HG03175 (cell line): ENCODE measurements at regions not wholly inside any gene's neighbourhood (a gene's known extent, or its start where the extent isn't known, plus 50 kb on each side); places are given as distances from the start of the nearest gene placed in this dataset.
"Not testable (repeated sequence)": the region's sequence is repeated elsewhere in the genome, so short reads cannot be mapped to it uniquely, and the experiment has no call there.

Experiments used
- ATAC-seq: cut with Tn5 transposase; IDR thresholded peaks from one replicate; pipeline ENCODE4 v1.9.1; 2021; ENCODE audit warnings: mild to moderate bottlenecking, moderate library complexity; ENCODE audit not compliant: unreplicated experiment

DNA sequence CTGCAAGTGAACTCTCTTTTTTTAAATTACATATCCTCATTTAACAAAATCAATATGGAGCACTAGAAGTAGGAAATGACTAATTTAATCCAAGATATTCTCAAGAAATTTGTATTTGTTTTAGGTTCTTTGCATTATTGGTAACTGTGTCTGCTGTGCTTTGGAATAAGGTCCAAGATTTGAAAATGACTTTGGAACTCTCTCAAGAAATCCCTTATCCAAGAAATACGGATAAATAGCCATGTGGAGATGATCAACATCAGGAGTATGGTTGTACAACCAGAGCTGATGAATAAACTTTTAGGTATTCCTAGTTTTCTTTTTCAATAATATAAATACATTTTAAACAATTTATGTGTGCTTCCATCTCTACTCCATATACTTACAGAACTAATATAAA is 279.9 kb upstream of the SEMA3C start:
- ATAC-seq, result no peak

DNA sequence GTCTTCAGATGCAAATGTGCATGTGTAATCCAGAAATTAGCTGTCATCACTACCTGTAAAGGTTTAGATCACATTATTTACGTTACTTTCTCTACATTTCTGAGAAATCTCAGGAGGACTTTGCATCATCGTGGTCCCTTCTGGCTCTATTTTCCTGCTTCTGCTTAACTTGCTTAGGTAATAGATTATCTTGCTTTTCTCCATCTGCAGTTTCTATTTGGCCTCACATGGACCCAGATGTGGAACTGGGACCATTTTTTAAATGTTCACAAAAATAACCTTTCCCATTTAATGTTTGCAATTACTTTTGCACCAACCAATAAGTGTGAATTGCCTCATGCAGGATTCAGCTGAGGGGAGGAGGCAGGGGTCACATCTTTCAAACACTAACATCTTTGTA is 278.4 kb upstream of the SEMA3C start:
- ATAC-seq, result no peak

DNA sequence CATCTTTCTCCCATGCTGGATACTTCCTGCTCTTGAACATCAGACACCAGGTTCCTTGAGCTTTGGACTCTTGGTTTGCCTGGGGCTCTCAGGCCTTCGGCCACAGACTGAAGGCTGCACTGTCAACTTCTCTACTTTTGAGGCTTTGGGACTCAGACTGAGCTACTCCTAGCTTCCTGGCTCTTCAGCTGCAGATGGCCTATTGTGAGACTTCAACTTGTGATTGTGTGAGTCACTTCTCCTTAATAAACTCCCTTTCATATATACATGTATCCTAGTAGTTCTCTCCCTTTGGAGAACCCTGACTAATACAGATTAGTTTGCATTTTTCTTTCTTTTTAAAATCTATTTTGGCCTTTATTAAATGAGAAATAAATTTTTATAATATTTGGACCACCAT is 276.2 kb upstream of the SEMA3C start:
- no peak for ATAC-seq

DNA sequence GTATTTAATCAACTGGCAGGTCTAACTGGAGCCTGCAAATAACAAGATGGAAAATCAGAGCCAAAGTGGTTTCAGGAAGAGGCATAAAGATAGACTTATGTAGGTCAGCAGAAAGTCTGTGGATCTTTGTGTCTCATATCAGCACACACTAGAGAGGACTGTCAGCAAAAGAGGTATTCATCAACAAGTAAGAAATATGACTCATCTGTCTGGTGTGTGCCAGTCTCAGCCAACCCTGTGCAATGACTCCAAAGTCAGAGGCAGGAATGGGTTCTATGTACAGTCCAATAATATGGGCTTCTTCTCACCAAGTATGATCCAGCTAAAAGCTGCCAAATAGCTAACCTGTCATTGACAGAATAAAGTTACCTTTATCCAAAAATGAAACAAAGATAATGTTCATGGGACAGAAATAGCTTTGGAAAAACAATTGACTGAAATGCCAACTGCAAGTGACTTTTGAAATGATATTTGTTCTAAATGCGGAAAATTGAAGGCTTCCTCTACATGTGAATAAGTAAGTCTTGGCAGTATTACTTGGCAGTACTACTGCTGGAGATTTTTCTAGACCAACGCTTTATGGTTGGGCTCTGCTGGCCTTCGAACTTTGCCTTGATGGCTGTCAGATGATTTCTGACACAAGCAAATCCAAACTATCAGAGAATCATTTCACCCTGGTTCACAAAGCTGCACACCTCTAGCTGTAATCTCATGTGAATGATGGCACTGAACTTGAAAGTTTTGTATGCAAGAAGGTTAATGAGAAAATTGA is 272.3 kb upstream of the SEMA3C start:
- ATAC-seq, result no peak

DNA sequence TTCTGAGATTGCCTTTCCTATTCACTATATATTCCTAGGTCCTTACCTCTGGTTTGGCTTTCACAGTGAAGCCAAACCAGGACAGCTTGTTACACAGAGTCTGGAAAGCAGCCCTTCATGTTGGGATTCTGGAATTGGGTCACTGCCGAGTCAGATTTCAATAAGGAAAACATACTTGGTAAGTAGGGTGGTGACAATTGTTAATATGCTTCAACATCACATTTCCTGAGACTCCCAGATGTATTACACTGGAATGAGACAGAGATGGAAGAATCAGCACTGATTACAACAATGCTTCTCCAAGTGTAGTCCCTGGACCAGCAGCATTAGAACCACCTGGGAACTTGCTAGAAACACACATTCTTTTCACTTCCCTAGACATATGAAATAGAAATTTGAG is 268.9 kb upstream of the SEMA3C start:
- no peak for ATAC-seq

DNA sequence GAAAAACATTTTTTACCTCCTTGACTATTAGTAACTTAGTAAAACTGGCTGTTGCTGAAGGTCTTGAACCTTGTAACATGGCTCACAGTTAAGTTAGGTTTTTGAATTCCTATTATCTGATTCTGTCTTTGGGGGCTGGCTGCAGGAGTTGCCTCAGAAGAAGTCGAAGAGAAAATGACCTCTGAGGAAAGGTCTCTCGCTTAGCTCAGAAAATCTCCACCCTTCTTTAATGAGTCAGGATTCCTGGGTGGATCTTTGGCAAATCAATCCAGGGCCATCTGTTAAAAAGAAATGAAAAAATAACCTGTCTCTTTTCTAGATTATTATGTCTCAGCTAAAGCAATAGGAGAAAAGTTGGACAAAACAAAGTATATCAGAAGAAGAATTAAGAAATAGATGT is 267.8 kb upstream of the SEMA3C start:
- no peak for ATAC-seq

DNA sequence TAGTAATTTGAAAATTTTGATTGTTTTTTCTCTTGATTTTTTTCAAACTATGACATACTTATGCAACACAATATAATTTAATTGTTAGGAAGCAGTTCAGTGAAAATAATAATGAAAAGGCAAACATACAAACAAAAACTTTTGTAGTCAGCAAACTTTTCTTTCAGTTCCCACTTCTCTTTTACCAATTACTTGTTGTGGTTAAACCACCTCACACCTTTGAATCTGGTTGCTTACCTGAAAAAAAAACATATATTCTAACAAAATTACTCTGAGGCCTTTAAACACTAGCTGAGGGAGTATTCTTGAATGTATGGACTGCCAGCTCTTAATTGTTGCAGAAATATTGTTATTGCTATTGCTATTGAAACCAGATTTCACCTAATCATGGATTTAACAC is 266.2 kb upstream of the SEMA3C start:
- no peak for ATAC-seq

DNA sequence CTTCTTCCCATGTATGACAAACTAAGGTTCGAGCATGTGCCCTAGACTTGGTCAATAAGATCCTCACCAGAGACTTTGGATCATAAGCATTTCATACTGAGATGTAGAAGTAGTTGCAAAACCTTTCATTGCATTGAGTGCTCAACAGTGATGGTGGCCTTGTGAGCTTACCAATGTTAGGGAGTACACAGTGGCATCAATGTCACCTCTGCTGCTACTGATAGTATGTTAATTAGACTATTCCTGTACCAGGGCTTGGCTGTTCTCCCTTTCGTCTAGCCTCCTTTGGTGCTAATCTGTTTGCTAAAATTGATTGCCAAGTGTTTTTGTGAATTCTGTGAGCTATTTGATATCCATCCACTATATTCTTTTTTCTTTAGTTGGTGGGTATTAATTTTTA is 264.5 kb upstream of the SEMA3C start:
- no peak for ATAC-seq

DNA sequence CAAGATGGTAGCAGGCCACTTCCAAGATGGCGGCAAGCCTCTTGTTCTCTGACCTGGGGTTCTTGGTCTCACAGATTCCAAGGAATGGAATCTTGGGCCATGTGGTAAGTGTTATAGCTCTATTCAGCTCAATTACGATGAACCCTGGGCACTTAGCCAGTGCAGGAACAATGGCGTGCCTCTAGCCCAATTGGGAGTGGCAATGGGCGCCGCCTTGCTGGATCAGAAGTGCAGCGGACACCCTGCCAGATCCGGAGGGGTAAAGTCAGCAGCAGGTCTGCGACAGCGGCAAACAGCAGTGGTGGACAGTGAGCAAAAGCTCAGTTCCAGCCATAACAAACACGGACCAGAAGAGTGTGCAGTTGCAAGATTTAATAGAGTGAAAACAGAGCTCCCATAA is 263.2 kb upstream of the SEMA3C start:
- ATAC-seq, result not testable (repeated sequence)

DNA sequence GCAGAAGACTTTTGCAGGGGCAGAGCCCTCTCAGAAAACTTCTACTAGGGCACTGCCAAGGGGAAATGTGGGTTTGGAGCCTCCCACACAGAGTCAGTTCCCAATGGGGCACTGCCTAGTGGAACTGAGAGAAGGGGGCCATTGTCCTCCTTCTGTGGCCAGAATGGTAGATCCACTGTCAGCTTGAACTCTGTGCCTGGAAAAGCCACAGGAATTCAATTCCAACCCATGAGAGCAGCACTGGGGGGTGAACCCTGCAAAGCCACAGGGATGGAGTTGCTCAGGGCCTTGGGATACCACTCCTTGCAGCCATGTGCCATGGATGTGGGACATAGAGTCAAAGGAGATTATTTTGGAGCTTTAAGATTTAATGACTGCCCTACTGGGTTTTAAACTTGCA is 262.2 kb upstream of the SEMA3C start:
- ATAC-seq, result no peak

DNA sequence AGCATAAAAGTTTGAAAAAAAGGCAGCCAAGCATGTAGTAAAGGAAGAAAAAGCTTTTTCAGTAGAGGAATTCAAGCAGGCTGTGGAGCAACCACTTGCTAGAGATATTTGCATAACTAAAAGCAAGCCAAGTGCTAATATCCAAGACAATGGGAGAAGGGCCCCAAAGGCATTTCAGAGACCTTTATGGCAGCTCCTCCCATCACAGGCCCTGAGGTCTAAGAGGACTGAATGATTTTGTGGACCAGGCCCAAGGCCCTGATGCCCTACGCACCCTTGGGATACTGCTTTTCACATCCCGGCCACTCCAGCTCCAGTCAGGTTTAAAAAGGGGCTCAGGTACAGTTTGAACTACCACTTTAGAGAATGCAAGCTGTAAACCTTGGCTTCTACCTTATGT is 261.7 kb upstream of the SEMA3C start:
- ATAC-seq, result no peak

DNA sequence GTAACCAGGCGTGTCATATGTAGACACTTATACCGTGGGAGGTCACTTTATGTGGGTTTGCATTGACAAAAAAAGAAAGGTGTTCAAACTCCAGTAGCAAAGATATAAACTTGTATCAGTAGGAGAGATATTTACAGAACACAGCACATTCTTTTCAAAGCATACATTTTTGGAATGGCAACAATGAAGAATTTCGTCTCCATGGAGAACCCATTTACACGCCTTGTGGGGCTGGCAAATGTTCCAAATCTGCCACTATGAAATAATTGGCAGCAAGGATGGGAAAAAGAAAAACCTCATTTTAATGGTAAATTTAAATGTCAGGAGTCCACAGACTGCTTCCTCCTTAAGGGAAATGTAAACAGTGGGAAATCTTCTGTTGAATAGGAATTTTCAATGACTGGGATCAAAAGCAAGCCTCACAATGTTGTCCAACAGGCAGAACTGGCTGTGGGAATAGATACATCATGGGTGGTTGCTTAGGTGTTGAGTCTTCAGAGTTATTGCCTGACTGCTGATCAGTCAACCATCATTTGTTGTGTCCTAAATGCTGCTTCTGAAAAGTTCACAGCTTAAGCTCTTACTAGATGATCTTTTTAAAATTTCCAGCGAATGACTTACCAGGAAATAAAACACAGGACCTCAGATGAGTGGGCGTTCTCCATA is 256.6 kb upstream of the SEMA3C start:
- ATAC-seq, result no peak

DNA sequence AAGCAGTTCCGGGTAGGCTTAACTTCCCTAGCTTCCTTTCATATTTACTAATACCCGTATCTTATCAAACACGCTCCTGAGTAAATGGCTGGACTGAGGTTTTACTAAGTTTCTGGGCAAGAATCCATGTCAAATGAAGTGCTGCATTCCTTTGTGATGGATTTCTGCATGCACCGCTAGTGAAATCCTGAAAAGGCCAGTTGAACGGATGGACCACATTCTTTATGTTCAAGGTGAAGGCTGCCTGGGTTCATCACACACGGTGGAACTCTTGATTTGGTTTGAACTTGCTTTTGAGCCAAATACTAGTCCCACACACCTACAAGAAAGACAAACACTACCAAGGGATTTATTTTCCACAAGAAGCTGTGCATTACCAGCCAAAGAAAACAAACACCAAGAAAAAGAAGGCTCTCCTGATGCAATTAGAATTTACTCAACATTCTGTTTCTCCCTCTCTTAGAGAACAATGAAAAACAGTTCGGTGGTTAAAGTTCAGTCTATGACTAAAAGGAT is 255.0 kb upstream of the SEMA3C start:
- ATAC-seq, result no peak

DNA sequence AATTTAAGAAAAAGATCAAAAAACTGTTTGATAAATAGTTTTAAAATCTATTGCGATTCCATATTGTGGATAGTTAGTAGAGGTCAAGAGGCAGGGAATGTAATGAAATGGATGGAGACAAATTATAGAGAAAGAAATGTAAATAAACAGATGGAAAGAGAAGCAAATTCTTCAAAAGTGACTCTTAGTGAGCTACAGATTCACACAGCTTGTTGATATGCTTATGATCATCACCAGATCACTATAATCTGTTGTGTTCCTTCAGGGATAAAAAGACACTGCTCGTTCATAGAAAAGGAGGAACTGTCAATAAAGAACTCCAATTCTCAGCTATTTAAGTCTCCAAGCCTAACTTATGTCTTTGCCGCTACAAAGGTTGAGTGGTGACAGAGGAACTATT is 251.4 kb upstream of the SEMA3C start:
- ATAC-seq, result no peak

DNA sequence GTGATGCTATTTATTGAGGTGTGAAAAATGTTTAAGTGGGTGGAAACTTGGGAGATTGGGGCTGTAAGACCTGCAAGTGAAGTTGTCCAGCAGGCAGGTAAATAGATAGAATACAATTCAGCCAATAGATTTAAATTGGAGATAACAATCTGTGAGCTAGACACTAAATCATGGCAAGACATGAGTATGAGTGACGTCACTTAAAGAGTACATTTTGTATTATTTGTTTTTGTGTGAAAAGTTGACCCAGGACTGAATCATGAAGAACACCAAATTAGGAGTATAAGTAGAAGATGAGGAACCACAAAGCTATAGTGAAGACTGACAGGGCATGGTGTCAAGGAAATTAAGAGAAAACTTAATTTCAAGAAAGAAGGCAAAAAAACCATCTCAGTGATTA is 249.1 kb upstream of the SEMA3C start:
- ATAC-seq, result no peak

DNA sequence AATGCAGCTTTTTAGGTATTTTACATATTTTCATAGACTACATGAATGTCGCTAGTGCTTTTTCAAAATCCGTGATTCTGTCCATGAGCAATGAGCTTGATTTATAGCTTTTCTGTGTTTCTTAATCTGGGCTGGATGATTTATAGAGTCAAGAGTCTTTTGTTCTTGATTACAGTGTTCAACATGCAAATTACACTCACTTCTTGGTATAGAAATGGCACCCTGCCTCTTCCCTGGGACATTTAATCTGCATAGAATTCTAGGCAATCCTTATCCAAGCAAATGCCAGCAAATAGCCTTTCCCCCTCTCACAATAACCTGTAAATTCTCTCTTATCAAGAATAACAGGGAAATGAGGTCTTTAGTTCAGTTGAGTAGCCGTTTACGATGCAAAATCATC is 246.2 kb upstream of the SEMA3C start:
- no peak for ATAC-seq

DNA sequence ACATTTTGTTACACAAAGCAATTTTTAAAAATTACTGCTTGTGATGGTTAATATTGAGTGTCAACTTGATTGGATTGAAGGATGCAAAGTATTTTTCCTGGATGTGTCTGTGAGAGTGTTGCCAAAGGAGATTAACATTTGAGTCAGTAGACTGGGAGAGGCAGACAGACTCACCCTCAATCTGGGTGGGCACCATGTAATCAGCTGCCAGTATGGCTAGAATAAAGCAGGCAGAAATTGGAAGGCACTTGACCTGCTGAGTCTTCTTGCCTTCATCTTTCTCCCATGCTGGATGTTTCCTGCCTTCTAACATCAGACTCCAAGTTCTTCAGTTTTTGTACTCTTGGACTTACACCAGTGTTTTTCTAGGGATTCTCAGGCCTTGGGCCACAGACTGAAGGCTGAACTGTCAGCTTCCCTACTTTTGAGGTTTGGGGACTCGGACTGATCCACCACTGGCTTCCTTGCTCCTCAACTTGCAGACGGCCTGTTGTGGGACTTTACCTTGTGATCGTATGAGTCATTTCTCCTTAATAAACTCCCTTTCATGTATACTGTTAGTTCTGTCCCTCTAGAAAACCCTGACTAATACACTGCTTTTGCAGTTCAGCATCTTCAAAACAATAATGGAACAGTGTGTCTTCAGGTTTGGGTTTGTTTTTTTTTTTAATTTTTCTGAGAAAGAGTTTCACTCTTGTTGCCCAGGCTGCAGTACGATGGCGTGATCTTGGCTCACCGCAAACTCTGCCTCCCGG is 244.1 kb upstream of the SEMA3C start:
- no peak for ATAC-seq

DNA sequence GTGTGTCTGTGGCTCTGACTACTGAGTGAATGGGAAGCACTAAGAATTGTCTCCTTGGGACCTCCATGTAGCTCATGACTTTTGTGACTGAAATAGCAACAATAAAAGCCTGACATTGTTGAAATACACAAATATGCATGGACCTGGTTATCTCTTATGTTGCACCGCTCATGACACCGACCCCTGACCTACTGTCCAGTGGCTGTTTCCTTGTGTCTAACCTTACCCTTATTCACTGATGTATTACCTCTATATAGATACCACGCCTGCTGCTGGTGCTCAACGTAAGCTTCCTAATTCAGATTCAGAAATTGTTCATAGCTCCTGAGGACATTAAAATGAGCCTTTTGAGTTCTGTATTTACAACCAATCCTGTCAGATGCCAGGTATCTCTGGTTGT is 243.4 kb upstream of the SEMA3C start:
- no peak for ATAC-seq

DNA sequence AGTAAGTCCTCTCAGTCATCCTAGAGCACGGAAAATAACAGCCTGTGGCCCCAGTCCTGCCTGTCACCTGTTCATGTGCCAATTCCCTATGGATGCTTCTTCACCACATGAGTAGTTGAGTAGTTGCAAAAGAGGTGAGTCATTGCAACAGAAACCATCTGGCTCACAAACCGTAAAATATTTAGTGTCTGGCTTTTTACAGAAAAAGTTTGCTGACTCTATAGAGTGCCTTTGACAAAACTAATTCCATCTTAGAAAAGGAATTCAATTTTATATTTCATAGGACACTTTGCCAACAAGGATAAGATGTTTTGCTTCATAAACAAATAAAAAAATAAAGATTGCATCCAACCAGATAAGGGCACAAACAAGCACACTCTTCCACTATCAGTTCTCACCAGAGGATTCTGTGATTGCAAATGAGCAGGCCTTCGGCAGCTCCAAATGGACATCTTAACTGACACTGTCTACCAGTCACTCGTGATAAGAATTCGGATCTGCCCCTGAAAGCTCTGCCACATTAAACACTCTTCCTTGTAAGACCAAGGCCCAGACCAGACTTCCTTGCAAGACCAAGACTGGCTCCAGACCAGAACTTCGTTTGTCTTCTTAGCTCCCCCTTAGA is 242.7 kb upstream of the SEMA3C start:
- no peak for ATAC-seq

DNA sequence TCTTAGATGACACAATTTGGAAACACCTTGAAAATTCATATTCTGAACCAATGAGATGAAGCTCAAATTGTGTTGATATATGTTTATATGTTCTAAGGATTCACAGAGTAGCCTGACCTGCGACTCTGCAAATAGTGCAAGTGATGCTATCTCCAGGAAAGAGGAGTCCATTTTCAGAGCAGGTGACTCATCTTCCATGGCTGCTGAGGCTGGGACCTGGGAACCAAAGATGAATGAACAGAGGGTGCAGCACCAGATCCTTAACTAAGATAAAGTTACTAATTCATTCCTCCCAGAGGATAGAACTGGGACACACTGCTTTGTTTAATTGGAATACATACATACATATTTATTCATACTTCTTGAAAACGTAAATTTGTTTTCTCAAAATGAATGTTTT is 240.6 kb upstream of the SEMA3C start:
- no peak for ATAC-seq

DNA sequence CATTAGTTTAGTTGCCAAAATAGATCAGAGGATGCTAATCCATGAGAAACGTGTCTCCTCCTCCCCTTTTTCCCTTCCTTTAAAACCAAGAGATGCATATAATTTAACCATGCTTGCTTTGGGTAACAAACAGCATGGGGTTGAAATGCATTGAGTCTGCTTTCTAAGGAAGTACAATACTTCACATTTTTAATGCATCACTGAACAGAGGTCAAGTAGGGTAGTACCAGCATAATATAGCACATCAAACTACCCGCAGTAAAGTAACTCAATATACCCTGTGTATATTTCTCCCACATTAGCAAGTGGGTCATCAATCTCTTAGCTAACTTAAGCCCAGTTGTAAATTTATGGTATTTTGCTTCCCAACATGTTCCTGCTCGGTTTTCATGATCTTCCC is 239.3 kb upstream of the SEMA3C start:
- no peak for ATAC-seq
